Fibroblast of lung (primary cell): ENCODE measurements at regions not wholly inside any gene's neighbourhood (a gene's known extent, or its start where the extent isn't known, plus 50 kb on each side); places are given as distances from the start of the nearest gene placed in this dataset.
A peak's percentile ranks its signal among the peaks of the same experiment; 100 is the strongest.

Experiments used
- DNase-seq, 2 donors: peaks; one replicate each; pipeline versions ENCODE4 v3.0.0 to v3.0.0-alpha.2; 2010; ENCODE audit warnings: low read depth in 2 of 2
- H2AFZ ChIP-seq: 2 replicates; pipeline ENCODE4 v1.5.1; 2012; ENCODE audit warnings: low read length, control low read depth, inconsistent platforms
- H3K27ac ChIP-seq: 2 replicates; pipeline ENCODE4 v1.5.1; 2011; ENCODE audit warnings: low read length, control low read depth; ENCODE audit not compliant: insufficient read depth
- H3K27me3 ChIP-seq: 2 replicates; pipeline ENCODE4 v1.5.1; 2011; ENCODE audit warnings: mild to moderate bottlenecking, low read length; ENCODE audit not compliant: control insufficient read depth, insufficient read depth
- H3K36me3 ChIP-seq: 2 replicates; pipeline ENCODE4 v1.5.1; 2011; ENCODE audit warnings: low read length; ENCODE audit not compliant: control insufficient read depth, insufficient read depth
- H3K4me1 ChIP-seq: 2 replicates; pipeline ENCODE4 v1.5.1; 2011; ENCODE audit warnings: low read length; ENCODE audit not compliant: control insufficient read depth, insufficient read depth; ENCODE audit errors: extremely low read depth
- H3K4me2 ChIP-seq: 2 replicates; pipeline ENCODE4 v1.5.1; 2011; ENCODE audit warnings: low read length, control low read depth; ENCODE audit not compliant: insufficient read depth; ENCODE audit errors: extremely low read depth
- H3K4me3 ChIP-seq, 4 experiments: fragments of 200-600 bp in 1 of 4; sonication (generic) in 1 of 4; replicated peaks in 1 of 4; 2 replicates each; pipeline ENCODE4 v1.5.1; 2011 to 2016; ENCODE audit warnings: low read length in 4 of 4, low read depth in 3 of 4, mild to moderate bottlenecking in 3 of 4, control low read depth in 2 of 4, inconsistent platforms in 1 of 4, mixed read lengths in 1 of 4; ENCODE audit not compliant: insufficient read depth in 1 of 4; ENCODE audit errors: control extremely low read depth in 1 of 4
- H3K79me2 ChIP-seq: 2 replicates; pipeline ENCODE4 v1.5.1; 2012; ENCODE audit warnings: mild to moderate bottlenecking, low read length, inconsistent platforms; ENCODE audit not compliant: control insufficient read depth, insufficient read depth
- H3K9ac ChIP-seq: 2 replicates; pipeline ENCODE4 v1.5.1; 2011; ENCODE audit warnings: mild to moderate bottlenecking, low read length, control low read depth; ENCODE audit not compliant: insufficient read depth
- H3K9me3 ChIP-seq: 2 replicates; pipeline ENCODE4 v1.5.1; 2012; ENCODE audit warnings: low read depth, low read length; ENCODE audit not compliant: control insufficient read depth, insufficient read depth
- H4K20me1 ChIP-seq: 2 replicates; pipeline ENCODE4 v1.5.1; 2011; ENCODE audit warnings: low read length; ENCODE audit not compliant: control insufficient read depth, insufficient read depth; ENCODE audit errors: extremely low read depth
- EZH2 ChIP-seq: IDR thresholded peaks from 2 replicates; pipeline ENCODE4 v1.5.1; 2012; ENCODE audit warnings: low read length, control low read depth, mild to moderate bottlenecking; ENCODE audit errors: missing control alignments
- TF ChIP-seq, protein P1 (sequence below), 2 donors: IDR thresholded peaks in 1 of 2; conservative IDR thresholded peaks in 1 of 2; 1 replicate in 1 of 2; 2 replicates in 1 of 2; pipeline ENCODE4 v1.5.1; 2011 to 2012; ENCODE audit warnings: low read length in 2 of 2, control low read depth in 1 of 2, inconsistent platforms in 1 of 2, low read depth in 1 of 2, mild to moderate bottlenecking in 1 of 2

GRCh38 chr11:119872611-119873310 is 143.8 kb upstream of the NECTIN1 start:
- no peak overlapping the region for H3K4me2 ChIP-seq
- H3K4me1 ChIP-seq = no peaks in the 10 kb centered on the region
- H3K36me3 ChIP-seq = no peaks in the 10 kb centered on the region
- no peak for DNase-seq
- H3K9ac ChIP-seq = no peak overlapping the region
- H4K20me1 ChIP-seq = no peaks in the 10 kb centered on the region
- TF ChIP-seq, protein P1, sequence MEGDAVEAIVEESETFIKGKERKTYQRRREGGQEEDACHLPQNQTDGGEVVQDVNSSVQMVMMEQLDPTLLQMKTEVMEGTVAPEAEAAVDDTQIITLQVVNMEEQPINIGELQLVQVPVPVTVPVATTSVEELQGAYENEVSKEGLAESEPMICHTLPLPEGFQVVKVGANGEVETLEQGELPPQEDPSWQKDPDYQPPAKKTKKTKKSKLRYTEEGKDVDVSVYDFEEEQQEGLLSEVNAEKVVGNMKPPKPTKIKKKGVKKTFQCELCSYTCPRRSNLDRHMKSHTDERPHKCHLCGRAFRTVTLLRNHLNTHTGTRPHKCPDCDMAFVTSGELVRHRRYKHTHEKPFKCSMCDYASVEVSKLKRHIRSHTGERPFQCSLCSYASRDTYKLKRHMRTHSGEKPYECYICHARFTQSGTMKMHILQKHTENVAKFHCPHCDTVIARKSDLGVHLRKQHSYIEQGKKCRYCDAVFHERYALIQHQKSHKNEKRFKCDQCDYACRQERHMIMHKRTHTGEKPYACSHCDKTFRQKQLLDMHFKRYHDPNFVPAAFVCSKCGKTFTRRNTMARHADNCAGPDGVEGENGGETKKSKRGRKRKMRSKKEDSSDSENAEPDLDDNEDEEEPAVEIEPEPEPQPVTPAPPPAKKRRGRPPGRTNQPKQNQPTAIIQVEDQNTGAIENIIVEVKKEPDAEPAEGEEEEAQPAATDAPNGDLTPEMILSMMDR (conservative IDR thresholded peaks at IDR 0.05 in 1 of 2, IDR thresholded peaks at IDR 0.05 in 1 of 2; ENCODE audit: low read depth in 1 of 2, low read length in 2 of 2) = no peak
- no peak for TF ChIP-seq EZH2
- H3K27ac ChIP-seq = no peak overlapping the region
- H3K9me3 ChIP-seq = no peaks in the 10 kb centered on the region
- no peak overlapping the region for H3K4me3 ChIP-seq
- no peak overlapping the region for H2AFZ ChIP-seq
- H3K79me2 ChIP-seq = no peaks in the 10 kb centered on the region
- H3K27me3 ChIP-seq = no peaks in the 10 kb centered on the region

GRCh38 chr11:119865661-119866156 is 136.7 kb upstream of the NECTIN1 start:
- H3K9ac ChIP-seq = no peak overlapping the region
- H3K79me2 ChIP-seq = no peaks in the 10 kb centered on the region
- H3K4me3 ChIP-seq = no peak overlapping the region
- peak in 1 of 2 donors; percentile 15 for DNase-seq
- no peaks in the 10 kb centered on the region for H4K20me1 ChIP-seq
- TF ChIP-seq, protein P1 (conservative IDR thresholded peaks at IDR 0.05 in 1 of 2, IDR thresholded peaks at IDR 0.05 in 1 of 2; ENCODE audit: low read depth in 1 of 2, low read length in 2 of 2) = no peak
- no peak for TF ChIP-seq EZH2
- no peaks in the 10 kb centered on the region for H3K36me3 ChIP-seq
- H3K4me1 ChIP-seq = no peaks in the 10 kb centered on the region
- H3K9me3 ChIP-seq = no peaks in the 10 kb centered on the region
- H3K27me3 ChIP-seq = peaks cover 3% of the 10 kb centered on the region
- H3K4me2 ChIP-seq = no peak overlapping the region
- no peak overlapping the region for H3K27ac ChIP-seq
- H2AFZ ChIP-seq = no peak overlapping the region

GRCh38 chr11:119864836-119865235 is 135.8 kb upstream of the NECTIN1 start:
- Histone ChIP-seq H3K4me3 (no peak overlapping the region), H4K20me1 (no peaks in the 10 kb centered on the region), H3K4me2 (no peak overlapping the region), H3K4me1 (no peaks in the 10 kb centered on the region), H3K9ac (no peak overlapping the region), H3K9me3 (no peaks in the 10 kb centered on the region), H3K79me2 (no peaks in the 10 kb centered on the region), H3K27ac (no peak overlapping the region), H3K27me3 (peaks cover 3% of the 10 kb centered on the region), H2AFZ (no peak overlapping the region), H3K36me3 (no peaks in the 10 kb centered on the region)
- DNase-seq = no peak
- TF ChIP-seq EZH2 = no peak
- TF ChIP-seq, protein P1 (conservative IDR thresholded peaks at IDR 0.05 in 1 of 2, IDR thresholded peaks at IDR 0.05 in 1 of 2; ENCODE audit: low read depth in 1 of 2, low read length in 2 of 2) = no peak
